GM12878 (cell line): ENCODE measurements at regions not wholly inside any gene's neighbourhood (a gene's known extent, or its start where the extent isn't known, plus 50 kb on each side); places are given as distances from the start of the nearest gene placed in this dataset.

Experiments used
- ATAC-seq: fragments of 200-7000 bp; cut with Tn5 transposase; 3 replicates; pipeline ENCODE4 v1.9.1; 2020; ENCODE audit warnings: mild to moderate bottlenecking, moderate library complexity
- BruUV-seq: library from RNA; stranded (reverse); fragments of 400-500 nt; replicated peaks from 2 replicates; lab custom pipeline; 2021; lab: Mats Ljungman, UMichigan
- CTCF ChIA-PET: fragments of 300-600 bp; sonication (Branson Sonifier 250); formaldehyde crosslinking; extraction: SDS; loops from one replicate; lab custom pipeline; 2021; ENCODE audit warnings: inconsistent platforms; lab: Yijun Ruan, JAX
- POLR2A ChIA-PET: fragments of 350-600 bp; formaldehyde crosslinking; extraction: SDS; loops from one replicate; lab custom pipeline; 2021; ENCODE audit warnings: inconsistent platforms; lab: Charles Lee
- RAD21 ChIA-PET: fragments of 300-600 bp; sonication (Branson Sonifier 250); formaldehyde crosslinking; loops from one replicate; lab custom pipeline; 2023; ENCODE audit warnings: antibody characterized with exemption; ENCODE audit not compliant: unreplicated experiment; lab: Charles Lee
- SMC1A ChIA-PET: fragments of 300-600 bp; sonication (Branson Sonifier 250); formaldehyde crosslinking; loops from one replicate; lab custom pipeline; 2023; ENCODE audit not compliant: unreplicated experiment, uncharacterized antibody; lab: Charles Lee
- DNase-seq: peaks from one replicate; pipeline ENCODE4 v3.0.0-alpha.2; 2011; ENCODE audit warnings: low read depth, low spot score
- FAIRE-seq: peaks from 3 replicates; lab custom pipeline; 2011; peaks lifted over from hg19 to GRCh38; lab: Jason Lieb, UNC
- H2AFZ ChIP-seq: 2 replicates; pipeline ENCODE4 v1.6.0; 2011; ENCODE audit warnings: low read depth, low read length, control low read depth; ENCODE audit not compliant: control insufficient read depth
- H3K27ac ChIP-seq: 2 replicates; pipeline ENCODE4 v1.5.1; 2011; ENCODE audit warnings: control low read depth; ENCODE audit not compliant: control insufficient read depth, insufficient read depth
- H3K27me3 ChIP-seq, 2 experiments: replicated peaks in 1 of 2; 2 replicates each; pipeline versions ENCODE4 v1.6.0 to v1.6.1; 2011; ENCODE audit warnings: low read length in 1 of 2; ENCODE audit not compliant: control insufficient read depth in 2 of 2, insufficient read depth in 2 of 2
- H3K36me3 ChIP-seq, 2 experiments: 2 replicates each; pipeline ENCODE4 v1.5.1; 2011; ENCODE audit warnings: low read length in 1 of 2; ENCODE audit not compliant: control insufficient read depth in 2 of 2, insufficient read depth in 2 of 2
- H3K4me1 ChIP-seq: 2 replicates; pipeline ENCODE4 v1.6.1; 2011; ENCODE audit warnings: mild to moderate bottlenecking, low read length, moderate library complexity, mixed read lengths; ENCODE audit not compliant: control insufficient read depth, insufficient read depth
- H3K4me2 ChIP-seq: 2 replicates; pipeline ENCODE4 v1.6.0; 2011; ENCODE audit warnings: control low read depth; ENCODE audit not compliant: control insufficient read depth, insufficient read depth
- H3K4me3 ChIP-seq: fragments of 200-600 bp; sonication (generic); 2 replicates; pipeline ENCODE4 v1.5.1; 2016
- H3K79me2 ChIP-seq: 2 replicates; pipeline ENCODE4 v1.6.0; 2011; ENCODE audit warnings: low read length; ENCODE audit not compliant: control insufficient read depth, insufficient read depth
- H3K9ac ChIP-seq: 2 replicates; pipeline ENCODE4 v1.8.0; 2011; ENCODE audit warnings: low read length, control low read depth, mixed read lengths; ENCODE audit not compliant: control insufficient read depth, insufficient read depth
- H3K9me3 ChIP-seq: replicated peaks from 3 replicates; pipeline ENCODE4 v1.5.1; 2011; ENCODE audit warnings: mild to moderate bottlenecking, low read length; ENCODE audit not compliant: control insufficient read depth, insufficient read depth
- H4K20me1 ChIP-seq: 2 replicates; pipeline ENCODE4 v1.6.0; 2011; ENCODE audit not compliant: control insufficient read depth, insufficient read depth
- MTA2 ChIP-seq: fragments of 450-650 bp; IDR thresholded peaks from 2 replicates; pipeline ENCODE4 v1.6.1; 2016; ENCODE audit warnings: low read depth, mild to moderate bottlenecking, moderate library complexity
- MXI1 ChIP-seq: fragments of 150-350 bp; IDR thresholded peaks from 2 replicates; pipeline ENCODE4 v1.6.1; 2011; ENCODE audit warnings: low read depth, mild to moderate bottlenecking, inconsistent platforms, low read length, improper control_type of control experiment
- NBN ChIP-seq: fragments of 450-650 bp; IDR thresholded peaks from 2 replicates; pipeline ENCODE4 v1.6.1; 2016
- NFIC ChIP-seq: IDR thresholded peaks from 2 replicates; pipeline ENCODE4 v1.6.1; 2012; ENCODE audit warnings: low read depth, mild to moderate bottlenecking, inconsistent platforms, low read length, moderate library complexity
- NRF1 ChIP-seq: conservative IDR thresholded peaks from 2 replicates; pipeline ENCODE4 v1.6.1; 2011; ENCODE audit warnings: mild to moderate bottlenecking, low read depth, low read length, improper control_type of control experiment
- SMC3 ChIP-seq: IDR thresholded peaks from 2 replicates; pipeline ENCODE4 v1.6.1; 2011; ENCODE audit warnings: low read length, improper control_type of control experiment, borderline replicate concordance
- SREBF1 ChIP-seq: IDR thresholded peaks from 2 replicates; pipeline ENCODE4 v1.6.1; 2012; ENCODE audit warnings: mild to moderate bottlenecking, low read length
- STAT1 ChIP-seq: fragments of 450-650 bp; conservative IDR thresholded peaks from 2 replicates; pipeline ENCODE4 v1.6.1; 2014; ENCODE audit warnings: antibody characterized with exemption, mild to moderate bottlenecking
- YY1 ChIP-seq: IDR thresholded peaks from 2 replicates; pipeline ENCODE4 v1.6.1; 2011; ENCODE audit warnings: low read depth, mild to moderate bottlenecking, low read length
- ZBTB33 ChIP-seq: fragments of 450-650 bp; IDR thresholded peaks from 2 replicates; pipeline ENCODE4 v1.6.1; 2017; ENCODE audit warnings: mild to moderate bottlenecking
- ZNF24 ChIP-seq: fragments of 450-650 bp; IDR thresholded peaks from 2 replicates; pipeline ENCODE4 v1.6.1; 2017; ENCODE audit warnings: antibody characterized with exemption, mild to moderate bottlenecking
- ZNF384 ChIP-seq: IDR thresholded peaks from 2 replicates; pipeline ENCODE4 v1.6.1; 2012; ENCODE audit warnings: low read depth, mild to moderate bottlenecking, low read length, improper control_type of control experiment, borderline replicate concordance
- WGBS: methylation state at CpG from one replicate; pipeline ENCODE4 v1.1.6; 2016; ENCODE audit warnings: low lambda C conversion rate; ENCODE audit not compliant: insufficient replicate concordance, insufficient coverage; ENCODE audit errors: missing lambda C conversion rate; 5-methylcytosine and 5-hydroxymethylcytosine counted together
- in situ Hi-C: fragments of 300-500 bp; cut with MboI; formaldehyde crosslinking; loops from 9 replicates; pipeline ENCODE4 v1.14.3; 2018; ENCODE audit warnings: mixed read lengths
- intact Hi-C: fragments of 100-400 bp; cut with micrococcal nuclease; formaldehyde crosslinking; loops from one replicate; pipeline ENCODE4 v1.14.2; 2022; ENCODE audit not compliant: unreplicated experiment
- TF ChIP-seq, protein P1 (sequence below): IDR thresholded peaks from 2 replicates; pipeline ENCODE4 v1.6.1; 2012; ENCODE audit warnings: low read depth, low read length, improper control_type of control experiment

- no peaks in the 10 kb centered on the region for H4K20me1 ChIP-seq
- no peak for ATAC-seq
- POLR2A ChIA-PET: interaction anchor here (0.6 to 2.5 kb wide), 8 partner anchors 24 to 666 kb away, joined by 3 to 26 read pairs (median 4); no protein-coding TSS in a partner anchor
These were observed 260.9 kb downstream of the LPIN1 start for GRCh38 chr2:12007282-12007681.

DNA sequence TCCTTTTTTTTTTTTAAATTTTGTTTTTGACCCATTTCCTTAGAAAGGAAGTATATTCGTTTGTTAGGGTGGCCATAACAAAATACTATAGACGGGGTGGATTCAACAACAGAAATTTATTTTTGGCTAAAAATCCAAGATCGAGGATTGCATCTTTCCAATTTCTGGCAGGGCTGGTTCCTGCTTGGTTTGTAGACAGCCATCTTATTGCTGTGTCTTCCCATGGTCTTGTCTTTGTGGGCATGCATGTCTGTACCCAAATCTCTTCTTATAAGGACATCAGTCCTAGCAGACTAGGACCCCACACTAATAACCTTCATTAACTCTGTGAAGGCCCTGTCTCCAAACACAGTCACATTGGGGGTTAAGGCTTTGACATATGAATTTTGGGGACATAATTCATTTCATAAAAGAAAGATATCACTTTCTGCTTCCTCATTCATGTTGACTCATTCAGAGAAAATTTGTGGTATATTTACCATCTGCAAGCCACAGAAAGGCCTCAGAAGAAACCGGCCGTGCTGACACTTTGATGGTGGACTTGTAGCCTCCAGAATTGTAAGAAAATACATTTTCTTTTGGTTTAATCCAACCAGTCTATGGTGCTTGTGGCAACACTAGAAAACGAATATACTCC is 262.1 kb downstream of the LPIN1 start:
- H3K4me3 ChIP-seq: no peak overlapping the region
- CTCF ChIA-PET: interaction anchor here (3.0 kb wide), 1 partner anchor 141 kb away, joined by 24 read pairs; no protein-coding TSS in a partner anchor
- H3K9me3 ChIP-seq: no peaks in the 10 kb centered on the region; the same call in 2 of the 3 replicates
- FAIRE-seq (peak; percentile 38), ATAC-seq (peak; percentile 73), DNase-seq (peak; percentile 79)
- H3K4me1 ChIP-seq: peaks cover 63% of the 10 kb centered on the region
- H3K36me3 ChIP-seq: no peaks in the 10 kb centered on the region; a peak in 2 of 4 replicates
- H3K9ac ChIP-seq: no peak overlapping the region
- H3K27me3 ChIP-seq: no peaks in the 10 kb centered on the region
- peak overlapping the region; percentile 57 for H3K27ac ChIP-seq
- peaks cover 2% of the 10 kb centered on the region for H3K79me2 ChIP-seq
- no peak overlapping the region for H2AFZ ChIP-seq
- no TSS peak for BruUV-seq
- POLR2A ChIA-PET: interaction anchor here (0.6 to 0.9 kb wide), 2 partner anchors 23 to 121 kb away, joined by 3 to 8 read pairs; no protein-coding TSS in a partner anchor
- under 1% methylated on average over 6 of the region's 6 CpGs for WGBS
- RAD21 ChIA-PET: interaction anchor here (0.7 to 3.3 kb wide), 3 partner anchors 143 to 257 kb away, joined by 3 to 66 read pairs (median 13); no protein-coding TSS in a partner anchor
- intact Hi-C loops: loop anchor here (1.0 to 5.0 kb wide), 2 partner anchors 39 to 178 kb away; no protein-coding TSS in a partner anchor
- H3K4me2 ChIP-seq: peak overlapping the region; percentile 40
- SMC1A ChIA-PET: interaction anchor here (1.2 to 4.3 kb wide), 9 partner anchors 11 to 255 kb away, joined by 3 to 68 read pairs (median 7); no protein-coding TSS in a partner anchor
- no peaks in the 10 kb centered on the region for H4K20me1 ChIP-seq
- in situ Hi-C loops: no loop called here
- peak; percentile 92 for TF ChIP-seq NFIC
- peak; percentile 53 for TF ChIP-seq YY1
- peak; percentile 57; the same call in 1 of the 2 replicates for TF ChIP-seq ZNF24
- TF ChIP-seq SREBF1: no peak
- TF ChIP-seq ZBTB33: no peak
- no peak for TF ChIP-seq ZNF384
- 0 out of 2 replicates have a peak, but pooled peaks have one; percentile 30 for TF ChIP-seq MXI1
- TF ChIP-seq SMC3: no peak
- no peak for TF ChIP-seq STAT1
- TF ChIP-seq NBN: peak; percentile 41; the same call in 1 of the 2 replicates
- no peak for TF ChIP-seq NRF1

More at GRCh38 chr2:12007282-12007681, 260.9 kb downstream of the LPIN1 start:
- ChIA-PET SMC1A (interaction anchor here (0.7 to 3.4 kb wide), 24 partner anchors 9 to 495 kb away, joined by 3 to 68 read pairs (median 6); no protein-coding TSS in a partner anchor), CTCF (interaction anchor here (0.7 to 3.0 kb wide), 11 partner anchors 9 to 709 kb away, joined by 3 to 24 read pairs (median 9); partner anchors contain the start of gene TRIB2), RAD21 (interaction anchor here (0.8 to 3.3 kb wide), 15 partner anchors 9 to 1000 kb away, joined by 3 to 66 read pairs (median 4); no protein-coding TSS in a partner anchor)
- DNase-seq: no peak
- 97% methylated on average over 1 of the region's 1 CpG for WGBS
- Histone ChIP-seq H3K27ac (no peak overlapping the region), H3K79me2 (peaks cover 2% of the 10 kb centered on the region), H3K4me2 (no peak overlapping the region), H3K36me3 (no peaks in the 10 kb centered on the region; a peak in 2 of 4 replicates), H3K9me3 (no peaks in the 10 kb centered on the region; the same call in 1 of the 3 replicates), H3K27me3 (no peaks in the 10 kb centered on the region), H3K4me1 (peaks cover 63% of the 10 kb centered on the region), H3K9ac (no peak overlapping the region), H2AFZ (no peak overlapping the region), H3K4me3 (no peak overlapping the region)
- no peak for TF ChIP-seq MTA2
- TF ChIP-seq, protein P1, sequence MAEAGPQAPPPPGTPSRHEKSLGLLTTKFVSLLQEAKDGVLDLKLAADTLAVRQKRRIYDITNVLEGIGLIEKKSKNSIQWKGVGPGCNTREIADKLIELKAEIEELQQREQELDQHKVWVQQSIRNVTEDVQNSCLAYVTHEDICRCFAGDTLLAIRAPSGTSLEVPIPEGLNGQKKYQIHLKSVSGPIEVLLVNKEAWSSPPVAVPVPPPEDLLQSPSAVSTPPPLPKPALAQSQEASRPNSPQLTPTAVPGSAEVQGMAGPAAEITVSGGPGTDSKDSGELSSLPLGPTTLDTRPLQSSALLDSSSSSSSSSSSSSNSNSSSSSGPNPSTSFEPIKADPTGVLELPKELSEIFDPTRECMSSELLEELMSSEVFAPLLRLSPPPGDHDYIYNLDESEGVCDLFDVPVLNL: no peak
- no peak for FAIRE-seq
- in situ Hi-C loops (no loop called here), intact Hi-C loops (loop anchor here (2.0 to 5.0 kb wide), 3 partner anchors 40 to 140 kb away; no protein-coding TSS in a partner anchor)
- BruUV-seq: no TSS peak
